ENCODE measurements at regions not wholly inside any gene's neighbourhood (a gene's known extent, or its start where the extent isn't known, plus 50 kb on each side); places are given as distances from the start of the nearest gene placed in this dataset.

DNA sequence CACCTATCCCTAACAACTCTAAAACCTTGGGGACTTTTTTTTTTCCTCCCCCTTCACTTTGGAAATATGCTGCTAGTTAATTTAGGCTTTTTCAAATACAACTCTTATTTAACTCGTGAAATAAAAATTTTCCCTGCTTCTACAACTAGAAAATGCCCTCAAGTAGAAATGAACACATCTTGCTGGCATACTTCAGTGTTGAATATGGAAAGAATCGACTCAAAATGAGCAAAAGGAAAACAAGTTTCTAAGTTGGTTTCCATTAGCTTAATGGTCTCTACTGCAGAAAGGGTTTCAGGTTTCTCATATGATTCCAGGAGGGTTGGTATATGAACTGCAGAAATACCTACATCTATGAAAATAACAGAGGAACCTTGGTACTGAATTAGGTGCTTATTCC is 118.3 kb upstream of the TMTC1 start:
- TF ChIP-seq CTCF (IDR thresholded peaks at IDR 0.05) (no peak), ZC3H11A (IDR thresholded peaks at IDR 0.05) (no peak), CHD2 (IDR thresholded peaks at IDR 0.05; ENCODE audit: low read length, partially characterized antibody) (no peak), POLR2AphosphoS2 (conservative IDR thresholded peaks at IDR 0.05; ENCODE audit: low read length) (no peak), POLR2A (IDR thresholded peaks at IDR 0.05; ENCODE audit: low read length) (no peak), JUNB (IDR thresholded peaks at IDR 0.05) (no peak), REST (IDR thresholded peaks at IDR 0.05) (no peak)

Measured in A549 (cell line).